NCI-H1930 (cell line): ENCODE measurements at regions not wholly inside any gene's neighbourhood (a gene's known extent, or its start where the extent isn't known, plus 50 kb on each side); places are given as distances from the start of the nearest gene placed in this dataset.
"Not testable (repeated sequence)": the region's sequence is repeated elsewhere in the genome, so short reads cannot be mapped to it uniquely, and the experiment has no call there.

Experiments used
- DNase-seq, 2 experiments: peaks; one replicate each; lab custom pipeline; 2025; lab: John Stamatoyannopoulos, UW

- DNase-seq = no peak
These were observed 1082.0 kb downstream of the SOCS6 start for GRCh38 chr18:71370671-71371445.

GRCh38 chr18:71370095-71370494, 1081.2 kb downstream of the SOCS6 start:
- DNase-seq = no peak

- DNase-seq = no peak
These were observed 1073.3 kb downstream of the SOCS6 start for GRCh38 chr18:71362140-71362539.

- DNase-seq = not testable (repeated sequence)
These were observed 1066.8 kb downstream of the SOCS6 start for GRCh38 chr18:71355599-71355998.

GRCh38 chr18:71352618-71353017, 1063.8 kb downstream of the SOCS6 start:
- DNase-seq = no peak

- DNase-seq = no peak
These were observed 1047.8 kb downstream of the SOCS6 start for GRCh38 chr18:71336576-71337210.

- no peak for DNase-seq
These were observed 1040.7 kb downstream of the SOCS6 start for GRCh38 chr18:71329563-71329962.

GRCh38 chr18:71329114-71329513, 1040.3 kb downstream of the SOCS6 start:
- DNase-seq = no peak

- no peak for DNase-seq
These were observed 1039.0 kb downstream of the SOCS6 start for GRCh38 chr18:71327850-71328249.

GRCh38 chr18:71327441-71327840, 1038.6 kb downstream of the SOCS6 start:
- DNase-seq = no peak

- DNase-seq = no peak
These were observed 1038.0 kb downstream of the SOCS6 start for GRCh38 chr18:71326826-71327225.

GRCh38 chr18:71324356-71324755, 1035.5 kb downstream of the SOCS6 start:
- DNase-seq = no peak

GRCh38 chr18:71322201-71322600, 1033.4 kb downstream of the SOCS6 start:
- no peak for DNase-seq

- DNase-seq = no peak
These were observed 1032.5 kb downstream of the SOCS6 start for GRCh38 chr18:71321319-71321718.

- no peak for DNase-seq
These were observed 1016.0 kb downstream of the SOCS6 start for GRCh38 chr18:71304856-71305255.

GRCh38 chr18:71303743-71304142, 1014.9 kb downstream of the SOCS6 start:
- not testable (repeated sequence) for DNase-seq

- DNase-seq = no peak
These were observed 1012.8 kb downstream of the SOCS6 start for GRCh38 chr18:71301596-71301995.

- not testable (repeated sequence) for DNase-seq
These were observed 1005.4 kb downstream of the SOCS6 start for GRCh38 chr18:71294201-71294600.

GRCh38 chr18:71293322-71293721, 1004.5 kb downstream of the SOCS6 start:
- DNase-seq = no peak

GRCh38 chr18:71287268-71287667, 998.4 kb downstream of the SOCS6 start:
- no peak for DNase-seq

- DNase-seq = no peak
These were observed 963.6 kb downstream of the SOCS6 start for GRCh38 chr18:71252351-71252865.

- DNase-seq = no peak
These were observed 961.3 kb downstream of the SOCS6 start for GRCh38 chr18:71250191-71250590.

GRCh38 chr18:71249791-71250190, 960.9 kb downstream of the SOCS6 start:
- no peak for DNase-seq
